Testis (tissue), 2 donors: ENCODE measurements at regions not wholly inside any gene's neighbourhood (a gene's known extent, or its start where the extent isn't known, plus 50 kb on each side); places are given as distances from the start of the nearest gene placed in this dataset.

Source experiments
- DNase-seq: peaks from one replicate; pipeline ENCODE4 v3.0.0-alpha.2; 2019
- H3K27ac ChIP-seq, 2 donors: fragments of 200-600 bp; sonication (generic); one replicate each; pipeline ENCODE4 v1.5.1; 2019
- H3K27me3 ChIP-seq: fragments of 200-600 bp; sonication (generic); one replicate; pipeline ENCODE4 v1.5.1; 2019
- H3K36me3 ChIP-seq: fragments of 200-600 bp; sonication (generic); one replicate; pipeline ENCODE4 v1.5.1; 2017; ENCODE audit warnings: low read depth; ENCODE audit errors: missing control alignments
- H3K4me1 ChIP-seq: fragments of 200-600 bp; sonication (generic); one replicate; pipeline ENCODE4 v1.5.1; 2019
- H3K4me3 ChIP-seq, 2 donors: fragments of 200-600 bp; sonication (generic); one replicate each; pipeline ENCODE4 v1.5.1; 2017 to 2019
- H3K9me3 ChIP-seq: fragments of 200-600 bp; sonication (generic); one replicate; pipeline ENCODE4 v1.5.1; 2017
- CTCF ChIP-seq, 3 experiments: fragments of 450-650 bp in 2 of 3; fragments of 200-600 bp in 1 of 3; sonication (generic) in 1 of 3; IDR thresholded peaks; one replicate each; pipeline ENCODE4 v1.5.1; 2016 to 2019; ENCODE audit warnings: antibody characterized with exemption in 3 of 3, mild to moderate bottlenecking in 2 of 3, moderate library complexity in 1 of 3
- POLR2A ChIP-seq: fragments of 450-650 bp; IDR thresholded peaks from one replicate; pipeline ENCODE4 v1.6.1; 2017; ENCODE audit warnings: antibody characterized with exemption, mild to moderate bottlenecking, moderate library complexity
- WGBS, 2 donors: methylation state at CpG; one replicate each; pipeline ENCODE4 v1.1.5; 2018; 5-methylcytosine and 5-hydroxymethylcytosine counted together
- intact Hi-C: fragments of 100-400 bp; cut with DNase I; formaldehyde crosslinking; loops from one replicate; pipeline ENCODE4 v1.15.1; 2023; ENCODE audit warnings: low total_unique reads

GRCh38 chr2:204264621-204265140 is 280.6 kb upstream of the PARD3B start:
- TF ChIP-seq CTCF (IDR thresholded peaks at IDR 0.05) (no peak), POLR2A (no peak)
- intact Hi-C loops, result no loop called here

GRCh38 chr2:204265681-204266181 is 279.5 kb upstream of the PARD3B start:
- WGBS, 2 donors, result 92 to 94% methylated on average over 7 of the region's 7 CpGs
- no peak overlapping the region for H3K4me3 ChIP-seq
- H3K9me3 ChIP-seq, result no peaks in the 10 kb centered on the region
- TF ChIP-seq CTCF (IDR thresholded peaks at IDR 0.05) (no peak), POLR2A (no peak)
- intact Hi-C loops, result no loop called here
- no peak for DNase-seq
- H3K27ac ChIP-seq, result no peak overlapping the region
- no peaks in the 10 kb centered on the region for H3K4me1 ChIP-seq
- H3K27me3 ChIP-seq, result no peaks in the 10 kb centered on the region
- H3K36me3 ChIP-seq, result no peaks in the 10 kb centered on the region

More at GRCh38 chr2:204264621-204265140, 280.6 kb upstream of the PARD3B start:
- Histone ChIP-seq H3K4me1 (no peaks in the 10 kb centered on the region), H3K27ac (no peak overlapping the region), H3K27me3 (no peaks in the 10 kb centered on the region), H3K9me3 (no peaks in the 10 kb centered on the region), H3K4me3 (no peak overlapping the region), H3K36me3 (no peaks in the 10 kb centered on the region)
- 48 to 59% methylated on average over 5 of the region's 5 CpGs for WGBS, 2 donors
- no peak for DNase-seq

GRCh38 chr2:204268458-204268857 is 276.8 kb upstream of the PARD3B start:
- Histone ChIP-seq H3K9me3 (no peaks in the 10 kb centered on the region), H3K4me1 (no peaks in the 10 kb centered on the region), H3K27ac (no peak overlapping the region), H3K4me3 (no peak overlapping the region), H3K27me3 (no peaks in the 10 kb centered on the region), H3K36me3 (no peaks in the 10 kb centered on the region)
- intact Hi-C loops, result no loop called here
- DNase-seq, result no peak
- WGBS, 2 donors, result 89 to 91% methylated on average over 5 of the region's 5 CpGs
- no peak for TF ChIP-seq CTCF (IDR thresholded peaks at IDR 0.05)
- TF ChIP-seq POLR2A, result no peak

GRCh38 chr2:204268971-204269370 is 276.3 kb upstream of the PARD3B start:
- no peaks in the 10 kb centered on the region for H3K27me3 ChIP-seq
- TF ChIP-seq POLR2A, result no peak
- no peak for TF ChIP-seq CTCF (IDR thresholded peaks at IDR 0.05)
- no peak overlapping the region for H3K4me3 ChIP-seq
- H3K27ac ChIP-seq, result no peak overlapping the region
- WGBS, 2 donors, result 94 to 98% methylated on average over 3 of the region's 3 CpGs
- H3K36me3 ChIP-seq, result no peaks in the 10 kb centered on the region
- H3K4me1 ChIP-seq, result no peaks in the 10 kb centered on the region
- H3K9me3 ChIP-seq, result no peaks in the 10 kb centered on the region
- DNase-seq, result no peak
- intact Hi-C loops, result no loop called here

- 71 to 83% methylated on average over 3 of the region's 3 CpGs for WGBS, 2 donors
- Histone ChIP-seq H3K4me1 (no peaks in the 10 kb centered on the region), H3K36me3 (no peaks in the 10 kb centered on the region), H3K9me3 (no peaks in the 10 kb centered on the region), H3K27ac (no peak overlapping the region), H3K4me3 (no peak overlapping the region), H3K27me3 (no peaks in the 10 kb centered on the region)
- intact Hi-C loops, result no loop called here
- TF ChIP-seq CTCF (IDR thresholded peaks at IDR 0.05) (no peak), POLR2A (no peak)
- no peak for DNase-seq
Measured at GRCh38 chr2:204272089-204272488, 273.2 kb upstream of the PARD3B start.
